ENCODE measurements at regions not wholly inside any gene's neighbourhood (a gene's known extent, or its start where the extent isn't known, plus 50 kb on each side); places are given as distances from the start of the nearest gene placed in this dataset.
"Not testable (repeated sequence)": the region's sequence is repeated elsewhere in the genome, so short reads cannot be mapped to it uniquely, and the experiment has no call there.

DNA sequence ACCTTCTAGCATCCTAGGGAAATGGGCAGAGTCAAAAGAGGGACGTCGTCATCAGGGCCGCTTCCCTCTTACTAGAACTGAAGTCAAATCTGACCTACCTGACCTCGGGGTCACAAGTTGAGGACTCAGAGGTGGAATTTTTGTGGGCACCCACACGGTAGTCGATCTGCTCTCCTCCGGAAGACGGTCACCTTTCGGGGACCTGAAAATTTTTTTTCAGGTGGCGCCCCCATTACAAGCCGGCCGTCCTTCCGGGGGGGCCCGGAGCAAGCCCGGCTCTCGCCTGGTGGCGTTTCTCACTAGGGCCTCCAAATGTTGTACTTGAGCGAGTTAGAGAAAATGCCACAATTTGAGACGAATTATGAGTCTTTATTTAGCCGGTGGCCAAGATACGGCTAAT lies 157.5 kb upstream of the FRG2C start:
- H3K27me3 ChIP-seq (ENCODE audit: insufficient read depth, insufficient read length), result no peaks in the 10 kb centered on the region
- DNase-seq (ENCODE audit: low read depth, low spot score), result no peak
- no peak overlapping the region for H3K9ac ChIP-seq (ENCODE audit: insufficient read length, low read depth)
- no peak for TF ChIP-seq YY1 (IDR thresholded peaks at IDR 0.05; ENCODE audit: insufficient read depth, insufficient read length)
- no peak for TF ChIP-seq SUZ12 (IDR thresholded peaks at IDR 0.05; ENCODE audit: extremely low read depth, insufficient read depth, insufficient read length)
- no peak for TF ChIP-seq ZNF274 (IDR thresholded peaks at IDR 0.05; ENCODE audit: low read depth, low read length)
- H3K4me3 ChIP-seq (ENCODE audit: insufficient read length, low read depth), result no peak overlapping the region
- peaks cover 5% of the 10 kb centered on the region; the same call in 1 of the 2 replicates for H3K9me3 ChIP-seq (ENCODE audit: insufficient read depth, low read length)
- H3K36me3 ChIP-seq (ENCODE audit: insufficient read depth, insufficient read length, low read length), result no peaks in the 10 kb centered on the region
- peaks cover 3% of the 10 kb centered on the region for H3K4me1 ChIP-seq (ENCODE audit: insufficient read depth, insufficient read length)

DNA sequence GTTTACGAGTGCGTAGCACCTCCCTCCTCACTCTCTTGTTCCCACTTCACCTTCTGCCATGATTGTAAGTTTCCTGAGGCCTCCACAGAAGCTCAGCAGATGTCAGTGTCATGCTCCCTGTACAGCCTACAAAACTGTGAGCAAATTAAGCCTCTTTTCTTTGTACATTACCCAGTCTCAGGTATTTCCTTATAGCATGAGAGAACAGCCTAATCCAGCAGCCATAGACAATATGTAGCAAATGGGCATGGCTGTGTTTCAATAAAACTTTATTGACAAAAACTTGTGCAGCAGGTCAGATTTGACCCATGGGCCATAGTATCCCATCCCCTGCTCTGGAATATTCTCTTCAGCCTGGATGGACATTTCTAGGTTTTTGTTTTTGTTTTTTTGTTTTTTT lies 156.2 kb upstream of the FRG2C start:
- not testable (repeated sequence) for H3K27me3 ChIP-seq (ENCODE audit: insufficient read depth, insufficient read length); H3K4me1 ChIP-seq (ENCODE audit: insufficient read depth, insufficient read length); H3K4me3 ChIP-seq (ENCODE audit: insufficient read length, low read depth); H3K9me3 ChIP-seq (ENCODE audit: insufficient read depth, low read length); H3K9ac ChIP-seq (ENCODE audit: insufficient read length, low read depth); DNase-seq (ENCODE audit: low read depth, low spot score); H3K36me3 ChIP-seq (ENCODE audit: insufficient read depth, insufficient read length, low read length)

DNA sequence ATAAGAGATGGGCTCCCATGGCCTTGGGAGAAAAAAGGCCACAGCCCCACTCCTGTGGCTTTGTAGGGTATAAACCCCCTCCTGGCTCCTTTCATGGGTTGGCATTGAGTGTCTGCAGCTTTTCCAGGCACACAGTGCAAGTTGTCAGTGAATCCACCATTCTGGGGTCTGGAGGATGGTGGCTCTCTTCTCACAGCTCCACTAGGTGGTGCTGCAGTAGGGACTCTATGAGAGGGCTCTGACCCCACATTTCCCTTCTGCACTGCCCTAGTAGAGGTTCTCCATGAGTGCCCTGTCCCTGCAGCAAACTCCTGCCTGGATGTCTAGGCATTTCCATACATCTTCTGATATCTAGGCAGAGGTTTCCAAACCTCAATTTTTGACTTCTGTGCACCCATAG lies 136.5 kb upstream of the FRG2C start:
- not testable (repeated sequence) for DNase-seq (ENCODE audit: low read depth, low spot score); H3K9ac ChIP-seq (ENCODE audit: insufficient read length, low read depth); H3K4me1 ChIP-seq (ENCODE audit: insufficient read depth, insufficient read length); H3K9me3 ChIP-seq (ENCODE audit: insufficient read depth, low read length); H3K4me3 ChIP-seq (ENCODE audit: insufficient read length, low read depth); H3K36me3 ChIP-seq (ENCODE audit: insufficient read depth, insufficient read length, low read length); H3K27me3 ChIP-seq (ENCODE audit: insufficient read depth, insufficient read length)

DNA sequence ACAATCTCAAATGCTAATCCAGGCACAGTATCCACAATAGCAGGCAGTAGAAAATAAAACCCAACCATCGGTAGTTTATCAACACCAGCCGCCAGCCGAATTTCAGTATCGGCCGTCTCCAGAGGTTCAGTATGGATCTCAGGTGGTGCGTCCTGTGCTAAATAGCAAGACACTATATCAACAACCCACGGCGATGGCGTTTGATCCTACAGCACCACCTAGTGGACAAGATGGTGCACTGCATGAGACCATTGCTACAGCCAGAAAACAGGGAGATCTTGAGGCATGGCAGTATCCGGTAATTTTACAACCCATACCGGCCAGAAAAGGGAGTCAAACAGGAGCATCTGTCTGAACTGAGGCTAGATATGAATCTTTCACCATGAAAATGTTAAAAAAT lies 112.0 kb upstream of the FRG2C start:
- not testable (repeated sequence) for H3K27me3 ChIP-seq (ENCODE audit: insufficient read depth, insufficient read length); H3K4me1 ChIP-seq (ENCODE audit: insufficient read depth, insufficient read length); H3K4me3 ChIP-seq (ENCODE audit: insufficient read length, low read depth); H3K36me3 ChIP-seq (ENCODE audit: insufficient read depth, insufficient read length, low read length); H3K9ac ChIP-seq (ENCODE audit: insufficient read length, low read depth)
- DNase-seq (ENCODE audit: low read depth, low spot score), result peak; percentile 64
- peaks cover 27% of the 10 kb centered on the region for H3K9me3 ChIP-seq (ENCODE audit: insufficient read depth, low read length)

DNA sequence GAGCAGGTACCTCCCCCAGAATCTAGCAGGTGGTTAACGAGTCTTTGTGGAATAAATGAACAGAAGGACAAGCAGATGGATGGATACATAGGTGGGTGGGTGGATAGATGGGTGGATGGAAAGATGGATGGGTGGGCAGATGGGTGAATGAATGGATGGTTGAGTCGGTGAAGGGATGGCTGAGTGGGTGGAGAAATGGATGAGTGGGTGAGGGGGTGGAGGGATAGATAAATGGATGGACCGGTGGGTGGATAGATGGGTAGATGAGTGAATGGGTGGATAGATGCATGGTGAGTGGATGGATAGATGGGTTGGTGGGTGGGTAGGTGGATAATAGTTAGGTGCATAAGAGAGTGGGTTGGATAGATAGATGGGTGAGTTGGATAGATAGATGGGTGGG lies 99.7 kb upstream of the FRG2C start:
- H3K36me3 ChIP-seq (ENCODE audit: insufficient read depth, insufficient read length, low read length); H3K27me3 ChIP-seq (ENCODE audit: insufficient read depth, insufficient read length); H3K9ac ChIP-seq (ENCODE audit: insufficient read length, low read depth); H3K9me3 ChIP-seq (ENCODE audit: insufficient read depth, low read length); H3K4me1 ChIP-seq (ENCODE audit: insufficient read depth, insufficient read length); H3K4me3 ChIP-seq (ENCODE audit: insufficient read length, low read depth); DNase-seq (ENCODE audit: low read depth, low spot score): not testable (repeated sequence)

DNA sequence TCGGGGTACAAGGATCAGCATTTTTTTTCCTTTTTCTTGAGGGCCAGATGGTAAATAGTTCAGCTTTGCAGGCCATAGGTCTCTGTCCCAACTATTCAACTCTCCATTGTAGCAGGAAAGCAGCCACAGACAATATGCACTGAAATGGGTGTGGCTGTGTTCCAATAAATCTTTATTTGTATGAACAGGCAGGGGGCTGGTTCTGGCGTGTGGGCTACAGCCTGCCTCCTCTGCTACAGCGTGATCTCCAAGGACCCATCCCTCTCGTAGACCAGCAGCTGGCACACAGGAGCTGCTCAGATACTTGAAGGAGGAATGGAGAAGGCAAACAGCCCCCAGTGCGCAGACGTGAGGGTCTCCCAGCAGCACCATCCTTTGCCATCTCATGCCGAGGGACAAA lies 91.8 kb upstream of the FRG2C start:
- H3K36me3 ChIP-seq (ENCODE audit: insufficient read depth, insufficient read length, low read length); H3K4me1 ChIP-seq (ENCODE audit: insufficient read depth, insufficient read length); DNase-seq (ENCODE audit: low read depth, low spot score); H3K27me3 ChIP-seq (ENCODE audit: insufficient read depth, insufficient read length); H3K4me3 ChIP-seq (ENCODE audit: insufficient read length, low read depth); H3K9me3 ChIP-seq (ENCODE audit: insufficient read depth, low read length); H3K9ac ChIP-seq (ENCODE audit: insufficient read length, low read depth): not testable (repeated sequence)

DNA sequence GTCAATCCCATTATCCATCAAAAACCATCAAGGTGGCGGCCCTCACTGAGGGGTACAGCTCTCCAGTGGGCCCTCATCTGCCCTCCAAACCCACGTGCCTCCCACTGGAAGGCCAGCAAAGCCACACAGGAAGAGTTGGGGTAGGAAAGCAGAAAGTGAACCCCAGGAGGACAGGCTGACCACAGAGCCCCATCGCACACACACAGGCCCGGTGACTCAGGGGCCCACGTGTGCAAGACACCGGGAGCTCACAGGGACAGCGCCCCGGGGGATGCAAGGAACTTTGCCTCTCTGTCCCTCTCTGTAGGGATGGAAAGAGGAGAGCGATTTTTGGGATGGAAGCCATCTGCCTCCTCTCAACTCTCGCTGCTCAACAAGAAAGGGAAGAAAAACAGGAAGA lies 85.0 kb upstream of the FRG2C start:
- not testable (repeated sequence) for H3K9ac ChIP-seq (ENCODE audit: insufficient read length, low read depth); H3K4me3 ChIP-seq (ENCODE audit: insufficient read length, low read depth); H3K9me3 ChIP-seq (ENCODE audit: insufficient read depth, low read length); H3K36me3 ChIP-seq (ENCODE audit: insufficient read depth, insufficient read length, low read length); H3K4me1 ChIP-seq (ENCODE audit: insufficient read depth, insufficient read length); DNase-seq (ENCODE audit: low read depth, low spot score)
- H3K27me3 ChIP-seq (ENCODE audit: insufficient read depth, insufficient read length), result peaks cover 30% of the 10 kb centered on the region

DNA sequence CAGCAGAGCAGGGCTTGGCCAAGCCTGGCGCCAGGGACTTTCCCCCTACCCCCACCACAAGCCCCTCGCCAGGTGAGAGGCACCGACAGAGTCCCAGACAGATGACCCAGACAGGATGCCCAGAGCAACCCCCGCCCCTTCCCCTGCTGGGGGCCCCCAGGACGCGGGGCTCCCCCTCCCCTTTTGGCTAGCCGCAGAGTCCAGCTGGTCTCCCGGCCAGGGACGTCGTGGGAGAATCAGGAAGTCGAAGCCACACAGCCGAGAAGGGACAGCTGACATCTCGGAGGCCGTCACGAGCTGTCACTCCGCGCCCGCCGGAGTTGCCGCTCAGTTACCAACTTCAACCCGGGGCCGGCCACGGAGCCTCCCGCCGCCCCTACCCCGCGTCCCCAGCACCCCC lies 84.6 kb upstream of the FRG2C start:
- not testable (repeated sequence) for H3K9ac ChIP-seq (ENCODE audit: insufficient read length, low read depth); DNase-seq (ENCODE audit: low read depth, low spot score); H3K36me3 ChIP-seq (ENCODE audit: insufficient read depth, insufficient read length, low read length); H3K4me1 ChIP-seq (ENCODE audit: insufficient read depth, insufficient read length); H3K9me3 ChIP-seq (ENCODE audit: insufficient read depth, low read length)
- Histone ChIP-seq H3K27me3 (ENCODE audit: insufficient read depth, insufficient read length) (peaks cover 30% of the 10 kb centered on the region), H3K4me3 (ENCODE audit: insufficient read length, low read depth) (peak overlapping the region; percentile 11)

DNA sequence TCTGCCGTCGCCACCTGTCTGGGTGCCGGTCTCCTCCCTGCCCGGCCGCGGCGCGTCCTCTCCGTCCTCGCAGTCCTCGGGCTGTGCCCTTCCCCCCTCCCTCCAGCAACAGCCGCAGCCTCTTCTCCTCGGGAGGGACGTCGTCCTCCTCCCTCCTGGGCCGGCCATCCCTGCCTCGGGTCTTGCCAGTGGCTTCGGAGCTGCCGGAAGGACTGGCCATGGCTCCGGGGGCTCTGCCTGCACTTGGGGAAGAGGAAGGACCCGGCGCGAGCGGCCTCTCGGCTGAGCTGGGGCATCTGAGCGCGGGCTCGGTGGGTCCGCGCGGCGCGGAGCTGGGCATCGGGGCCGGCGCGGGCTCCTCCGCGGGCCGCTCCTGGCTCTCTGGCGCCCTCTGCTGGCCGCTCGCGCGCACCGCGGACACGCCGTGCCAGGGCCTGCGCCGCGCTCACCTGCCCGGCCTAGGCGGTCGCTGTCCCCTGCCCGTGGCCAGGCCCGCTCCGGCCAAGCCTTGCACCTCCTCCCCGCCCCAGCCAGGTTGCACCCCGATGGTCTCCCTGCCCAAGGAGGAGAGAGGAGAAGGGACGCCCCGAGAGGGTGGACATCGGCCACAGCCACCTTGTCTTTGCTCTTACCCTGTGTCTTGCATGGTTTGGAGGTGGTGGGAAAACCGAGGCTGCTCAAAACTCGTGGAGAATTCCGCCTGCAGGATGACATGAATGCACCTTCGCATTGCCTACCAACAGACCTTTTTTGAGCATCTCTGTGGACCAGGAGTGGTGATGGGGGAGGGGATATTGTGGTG lies 83.9 kb upstream of the FRG2C start:
- not testable (repeated sequence) for H3K4me1 ChIP-seq (ENCODE audit: insufficient read depth, insufficient read length); H3K9me3 ChIP-seq (ENCODE audit: insufficient read depth, low read length); H3K4me3 ChIP-seq (ENCODE audit: insufficient read length, low read depth); DNase-seq (ENCODE audit: low read depth, low spot score); H3K36me3 ChIP-seq (ENCODE audit: insufficient read depth, insufficient read length, low read length)
- peaks cover 30% of the 10 kb centered on the region for H3K27me3 ChIP-seq (ENCODE audit: insufficient read depth, insufficient read length)
- H3K9ac ChIP-seq (ENCODE audit: insufficient read length, low read depth), result peak overlapping the region; percentile 21

DNA sequence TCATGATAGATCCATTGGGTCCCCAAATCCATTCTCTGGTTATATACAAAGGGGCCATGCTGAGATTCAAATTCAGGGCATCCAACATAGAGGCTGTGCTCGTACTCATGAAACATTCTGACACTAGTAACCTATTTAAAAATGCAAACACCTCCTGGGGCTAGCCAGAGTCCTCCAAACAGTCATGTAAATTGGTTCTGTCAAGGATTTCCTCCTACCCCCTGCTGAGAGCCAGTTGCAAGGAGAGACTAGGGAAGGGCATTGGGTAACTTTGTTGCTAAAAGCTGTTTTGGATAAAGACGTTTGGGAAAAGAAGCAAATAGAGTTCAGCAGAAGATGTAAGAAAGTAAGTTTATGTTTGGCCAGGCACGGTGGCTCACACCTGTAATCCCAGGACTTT lies 81.6 kb upstream of the FRG2C start:
- not testable (repeated sequence) for H3K9me3 ChIP-seq (ENCODE audit: insufficient read depth, low read length); H3K4me1 ChIP-seq (ENCODE audit: insufficient read depth, insufficient read length); H3K36me3 ChIP-seq (ENCODE audit: insufficient read depth, insufficient read length, low read length); H3K9ac ChIP-seq (ENCODE audit: insufficient read length, low read depth); DNase-seq (ENCODE audit: low read depth, low spot score); H3K4me3 ChIP-seq (ENCODE audit: insufficient read length, low read depth)
- H3K27me3 ChIP-seq (ENCODE audit: insufficient read depth, insufficient read length), result peaks cover 30% of the 10 kb centered on the region

DNA sequence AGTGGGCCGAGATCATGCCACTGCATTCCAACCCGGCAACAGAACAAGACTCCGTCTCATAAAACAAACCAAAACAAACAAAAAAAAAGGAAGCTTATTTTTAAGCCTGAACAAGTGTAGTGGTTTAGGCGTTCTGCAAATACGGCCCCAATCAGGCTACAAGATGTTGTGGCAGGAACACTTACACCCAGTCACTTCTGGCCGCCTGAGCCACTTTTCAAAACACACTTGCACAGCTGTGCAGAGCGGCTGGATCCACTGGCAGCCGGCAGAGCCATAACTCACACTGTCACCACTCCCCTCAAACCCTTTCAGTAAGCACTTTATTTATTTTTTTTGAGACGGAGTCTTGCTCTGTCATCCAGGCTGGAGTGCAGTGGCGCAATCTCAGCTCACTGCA lies 81.0 kb upstream of the FRG2C start:
- not testable (repeated sequence) for H3K4me3 ChIP-seq (ENCODE audit: insufficient read length, low read depth); H3K4me1 ChIP-seq (ENCODE audit: insufficient read depth, insufficient read length); DNase-seq (ENCODE audit: low read depth, low spot score); H3K36me3 ChIP-seq (ENCODE audit: insufficient read depth, insufficient read length, low read length); H3K9ac ChIP-seq (ENCODE audit: insufficient read length, low read depth); H3K9me3 ChIP-seq (ENCODE audit: insufficient read depth, low read length)
- peaks cover 29% of the 10 kb centered on the region for H3K27me3 ChIP-seq (ENCODE audit: insufficient read depth, insufficient read length)

DNA sequence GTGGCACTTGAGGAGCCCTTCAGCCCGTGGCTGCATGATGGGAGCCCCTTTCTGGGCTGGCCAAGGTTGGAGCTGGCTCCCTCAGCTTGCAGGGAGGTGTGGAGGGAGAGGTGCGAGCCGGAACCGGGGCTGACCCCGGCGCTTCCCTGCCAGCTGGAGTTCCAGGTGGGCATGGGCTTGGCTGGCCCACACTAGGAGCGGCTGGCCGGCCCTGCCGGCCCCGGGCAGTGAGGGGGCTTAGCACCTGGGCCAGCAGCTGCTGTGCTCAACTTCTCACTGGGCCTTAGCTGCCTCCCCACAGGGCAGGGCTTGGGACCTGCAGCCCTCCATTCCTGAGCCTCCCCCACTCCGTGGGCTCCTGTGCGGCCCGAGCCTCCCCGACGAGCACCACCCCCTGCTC lies 76.4 kb upstream of the FRG2C start:
- not testable (repeated sequence) for H3K9ac ChIP-seq (ENCODE audit: insufficient read length, low read depth); H3K4me3 ChIP-seq (ENCODE audit: insufficient read length, low read depth); H3K4me1 ChIP-seq (ENCODE audit: insufficient read depth, insufficient read length); H3K27me3 ChIP-seq (ENCODE audit: insufficient read depth, insufficient read length); H3K9me3 ChIP-seq (ENCODE audit: insufficient read depth, low read length); H3K36me3 ChIP-seq (ENCODE audit: insufficient read depth, insufficient read length, low read length); DNase-seq (ENCODE audit: low read depth, low spot score)

Data from NT2/D1 (cell line).